ENCODE measurements at regions not wholly inside any gene's neighbourhood (a gene's known extent, or its start where the extent isn't known, plus 50 kb on each side); places are given as distances from the start of the nearest gene placed in this dataset.

DNA sequence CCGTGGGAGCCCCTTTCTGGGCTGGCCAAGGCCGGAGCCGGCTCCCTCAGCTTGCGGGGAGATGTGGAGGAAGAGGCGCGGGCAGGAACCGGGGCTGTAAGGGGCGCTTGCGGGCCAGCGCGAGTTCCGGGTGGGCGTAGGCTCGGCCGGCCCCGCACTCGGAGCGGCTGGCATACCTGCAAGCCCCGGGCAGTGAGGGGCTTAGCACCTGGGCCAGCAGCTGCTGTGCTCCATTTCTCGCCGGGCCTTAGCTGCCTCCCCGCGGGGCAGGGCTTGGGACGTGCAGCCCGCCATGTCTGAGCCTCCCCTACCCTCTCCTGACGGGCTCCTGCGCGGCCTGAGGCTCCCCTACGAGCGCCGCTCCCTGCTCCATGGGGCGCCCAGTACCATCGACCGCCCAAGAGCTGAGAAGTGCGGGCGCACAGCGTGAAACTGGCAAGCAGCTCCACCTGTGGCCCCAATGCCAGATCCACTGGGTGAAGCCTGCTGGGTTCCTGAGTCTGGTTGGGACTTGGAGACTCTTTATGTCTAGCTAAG is 82.8 kb upstream of the E2F3 start:
- Histone ChIP-seq H3K27me3 (no peaks in the 10 kb centered on the region), H3K9me3 (no peaks in the 10 kb centered on the region), H3K4me3 (no peak overlapping the region), H3K27ac (no peak overlapping the region), H3K4me1 (ENCODE audit: insufficient read depth) (no peaks in the 10 kb centered on the region), H3K36me3 (no peaks in the 10 kb centered on the region)
- no peak for TF ChIP-seq CTCF (IDR thresholded peaks at IDR 0.05)
- intact Hi-C loops (cut with DNase I), result no loop called here
- no peak for DNase-seq
- 96 to 97% (median 96%) methylated on average over 37 of the region's 37 CpGs for WGBS, 3 donors

GRCh38 chr6:20319520-20320357 is 81.9 kb upstream of the E2F3 start:
- Histone ChIP-seq H3K36me3 (no peaks in the 10 kb centered on the region), H3K27ac (no peak overlapping the region), H3K27me3 (no peaks in the 10 kb centered on the region), H3K4me3 (no peak overlapping the region), H3K9me3 (no peaks in the 10 kb centered on the region), H3K4me1 (ENCODE audit: insufficient read depth) (no peaks in the 10 kb centered on the region)
- TF ChIP-seq CTCF (IDR thresholded peaks at IDR 0.05) (no peak), POLR2A (IDR thresholded peaks at IDR 0.05) (no peak), EP300 (IDR thresholded peaks at IDR 0.05) (no peak)
- WGBS, 3 donors, result 89 to 94% (median 90%) methylated on average over 23 of the region's 23 CpGs
- intact Hi-C loops (cut with DNase I), result no loop called here
- DNase-seq, result no peak

- H3K27me3 ChIP-seq, result no peaks in the 10 kb centered on the region
- TF ChIP-seq CTCF (IDR thresholded peaks at IDR 0.05) (no peak), POLR2A (IDR thresholded peaks at IDR 0.05) (no peak)
- intact Hi-C loops (cut with DNase I), result no loop called here
- no peaks in the 10 kb centered on the region for H3K9me3 ChIP-seq
- no peak overlapping the region for H3K27ac ChIP-seq
- H3K4me3 ChIP-seq, result no peak overlapping the region
- no peak for DNase-seq
- H3K36me3 ChIP-seq, result no peaks in the 10 kb centered on the region
- H3K4me1 ChIP-seq (ENCODE audit: insufficient read depth), result no peaks in the 10 kb centered on the region
- 50 to 58% (median 58%) methylated on average over 6 of the region's 6 CpGs for WGBS, 3 donors
These were observed 75.8 kb upstream of the E2F3 start for GRCh38 chr6:20325641-20326421.

- intact Hi-C loops (cut with DNase I), result no loop called here
- Histone ChIP-seq H3K36me3 (no peaks in the 10 kb centered on the region), H3K4me1 (ENCODE audit: insufficient read depth) (no peaks in the 10 kb centered on the region), H3K27me3 (no peaks in the 10 kb centered on the region), H3K27ac (no peak overlapping the region), H3K4me3 (no peak overlapping the region), H3K9me3 (no peaks in the 10 kb centered on the region)
- 92 to 96% (median 95%) methylated on average over 1 of the region's 1 CpG for WGBS, 3 donors
- DNase-seq, result no peak
- TF ChIP-seq CTCF (IDR thresholded peaks at IDR 0.05), result no peak
These were observed 75.3 kb upstream of the E2F3 start for GRCh38 chr6:20326422-20326728.
